ENCODE measurements at regions not wholly inside any gene's neighbourhood (a gene's known extent, or its start where the extent isn't known, plus 50 kb on each side); places are given as distances from the start of the nearest gene placed in this dataset.
"Not testable (repeated sequence)": the region's sequence is repeated elsewhere in the genome, so short reads cannot be mapped to it uniquely, and the experiment has no call there.

DNA sequence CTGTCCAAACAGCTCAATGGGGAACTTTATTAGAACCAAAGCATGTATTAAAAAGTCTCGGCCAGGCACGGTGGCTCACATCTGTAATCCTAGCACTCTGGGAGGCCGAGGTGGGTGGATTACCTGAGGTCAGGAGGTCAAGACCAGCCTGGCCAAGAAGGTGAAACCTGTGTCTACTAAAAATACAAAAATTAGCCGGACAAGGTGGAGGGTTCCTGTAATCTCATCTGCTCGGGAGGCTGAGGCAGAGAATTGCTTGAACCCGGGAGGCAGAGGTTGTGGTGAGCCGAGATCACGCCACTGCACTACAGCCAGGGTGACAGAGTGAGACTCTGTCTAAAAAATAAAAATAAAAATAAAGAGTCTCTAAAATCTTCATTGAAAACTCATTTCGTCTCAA, 132.8 kb upstream of the TPTE start:
- TF ChIP-seq EZH2phosphoT487 (IDR thresholded peaks at IDR 0.05; ENCODE audit: insufficient read depth, low read depth); EZH2 (IDR thresholded peaks at IDR 0.05; ENCODE audit: insufficient read depth, poor library complexity, severe bottlenecking): not testable (repeated sequence)
